GM21390 (cell line): ENCODE measurements at regions not wholly inside any gene's neighbourhood (a gene's known extent, or its start where the extent isn't known, plus 50 kb on each side); places are given as distances from the start of the nearest gene placed in this dataset.
"Not testable (repeated sequence)": the region's sequence is repeated elsewhere in the genome, so short reads cannot be mapped to it uniquely, and the experiment has no call there.

Experiments used
- ATAC-seq: cut with Tn5 transposase; IDR thresholded peaks from one replicate; pipeline ENCODE4 v1.9.1; 2021; ENCODE audit not compliant: unreplicated experiment

DNA sequence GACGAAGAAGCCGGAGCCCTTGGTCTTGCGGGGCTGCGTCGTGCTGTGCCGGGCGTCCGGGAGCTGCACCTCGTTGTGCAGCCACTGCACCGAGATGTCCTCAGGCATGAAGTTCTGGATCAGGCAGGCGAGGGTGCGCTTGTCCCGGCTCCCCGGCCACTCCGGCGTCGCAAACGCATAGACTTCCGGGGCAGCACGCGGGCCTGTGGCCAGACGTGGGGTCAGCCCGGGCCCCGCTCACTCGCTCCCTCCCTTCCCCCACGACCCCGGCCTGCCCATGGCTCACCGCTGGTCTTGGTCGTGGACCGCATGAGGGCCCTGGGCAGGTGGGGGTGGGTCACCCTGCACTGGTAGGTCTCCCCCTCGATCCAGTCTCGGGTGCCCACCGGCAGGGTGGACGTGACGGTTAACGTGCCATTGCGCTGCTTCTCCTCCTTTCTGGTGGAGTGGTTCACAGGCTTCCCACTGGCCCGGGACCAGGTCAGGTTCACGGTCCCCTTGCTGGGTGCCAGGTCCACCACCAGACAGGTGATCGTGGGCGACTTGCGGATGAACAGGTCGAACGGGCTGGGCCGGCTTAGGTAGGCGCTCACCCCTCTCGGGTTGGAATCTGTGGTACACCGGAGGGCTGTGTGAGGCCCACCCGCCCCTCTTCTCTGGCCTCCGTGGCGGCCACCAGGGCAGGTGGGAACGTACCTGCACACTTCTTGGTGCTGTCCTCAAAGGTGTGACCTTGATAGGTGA is 74.0 kb downstream of the TMEM121 start:
- ATAC-seq = not testable (repeated sequence)

GRCh38 chr14:105600939-105601359 is 74.6 kb downstream of the TMEM121 start:
- ATAC-seq = no peak

DNA sequence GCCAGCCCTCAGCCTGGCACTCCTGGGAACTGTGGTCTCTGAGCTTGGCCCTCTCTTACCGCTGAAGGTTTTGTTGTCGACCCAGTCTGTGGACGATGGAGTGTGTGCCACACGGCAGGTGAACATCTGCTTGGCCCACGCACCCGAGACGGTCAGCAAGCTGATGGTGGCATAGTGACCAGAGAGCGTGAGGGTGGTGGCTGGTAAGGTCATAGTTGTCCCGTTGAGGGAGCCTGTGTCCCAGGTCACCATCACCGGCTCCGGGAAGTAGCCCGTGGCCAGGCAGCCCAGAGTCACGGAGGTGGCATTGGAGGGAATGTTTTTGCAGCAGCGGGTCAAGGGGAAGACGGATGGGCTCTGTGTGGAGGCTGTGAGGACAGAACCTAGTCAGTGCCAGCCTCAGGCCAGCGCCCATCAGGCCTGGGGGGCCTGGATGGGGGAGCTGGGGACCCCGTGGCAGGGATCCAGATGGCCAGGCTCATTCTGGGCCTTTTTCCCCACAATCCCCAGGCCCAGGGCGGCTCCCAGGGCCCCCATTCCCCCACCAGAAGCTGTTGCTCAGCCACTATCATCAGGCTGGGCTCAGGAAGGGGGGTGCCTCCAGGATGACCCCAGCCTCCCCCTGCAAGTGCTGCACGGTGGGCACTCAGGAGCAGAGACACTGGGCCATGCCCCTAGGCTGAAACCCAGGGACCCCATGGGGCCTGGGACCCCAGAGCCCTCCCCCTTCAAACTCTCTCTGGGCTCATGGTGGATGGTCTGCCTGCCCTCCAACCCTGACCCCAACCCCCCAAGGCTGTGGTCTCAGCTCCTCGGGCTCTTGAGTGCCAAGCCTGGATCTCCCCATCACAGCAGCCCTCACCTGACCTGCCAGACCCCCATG is 75.2 kb downstream of the TMEM121 start:
- ATAC-seq = no peak

DNA sequence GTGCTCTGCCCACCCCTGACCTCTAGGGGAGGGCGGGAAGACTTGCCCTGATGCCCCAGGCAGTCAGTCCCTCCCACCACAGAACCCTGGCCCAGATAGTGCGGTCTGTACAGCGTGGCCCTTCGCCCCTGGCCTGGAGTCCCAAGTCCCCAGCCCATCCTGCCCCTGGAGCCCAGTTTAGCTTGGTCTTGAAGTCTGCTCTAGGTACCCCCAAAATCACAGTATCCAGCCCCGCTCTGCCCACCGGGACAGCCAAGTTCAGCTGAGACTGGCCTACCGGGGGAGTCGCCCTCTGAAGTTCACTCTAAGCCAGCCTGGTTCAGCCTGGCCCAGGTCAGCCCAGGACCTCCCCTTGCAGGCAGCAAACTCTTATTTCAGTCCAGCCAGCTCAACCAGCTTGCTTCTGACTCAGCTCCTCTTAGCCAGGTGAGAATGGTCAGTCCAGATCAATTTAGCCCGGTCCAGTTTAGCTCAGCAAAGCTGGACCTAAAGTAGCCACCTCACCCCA is 75.9 kb downstream of the TMEM121 start:
- no peak for ATAC-seq

GRCh38 chr14:105602799-105603793 is 76.7 kb downstream of the TMEM121 start:
- ATAC-seq = no peak

DNA sequence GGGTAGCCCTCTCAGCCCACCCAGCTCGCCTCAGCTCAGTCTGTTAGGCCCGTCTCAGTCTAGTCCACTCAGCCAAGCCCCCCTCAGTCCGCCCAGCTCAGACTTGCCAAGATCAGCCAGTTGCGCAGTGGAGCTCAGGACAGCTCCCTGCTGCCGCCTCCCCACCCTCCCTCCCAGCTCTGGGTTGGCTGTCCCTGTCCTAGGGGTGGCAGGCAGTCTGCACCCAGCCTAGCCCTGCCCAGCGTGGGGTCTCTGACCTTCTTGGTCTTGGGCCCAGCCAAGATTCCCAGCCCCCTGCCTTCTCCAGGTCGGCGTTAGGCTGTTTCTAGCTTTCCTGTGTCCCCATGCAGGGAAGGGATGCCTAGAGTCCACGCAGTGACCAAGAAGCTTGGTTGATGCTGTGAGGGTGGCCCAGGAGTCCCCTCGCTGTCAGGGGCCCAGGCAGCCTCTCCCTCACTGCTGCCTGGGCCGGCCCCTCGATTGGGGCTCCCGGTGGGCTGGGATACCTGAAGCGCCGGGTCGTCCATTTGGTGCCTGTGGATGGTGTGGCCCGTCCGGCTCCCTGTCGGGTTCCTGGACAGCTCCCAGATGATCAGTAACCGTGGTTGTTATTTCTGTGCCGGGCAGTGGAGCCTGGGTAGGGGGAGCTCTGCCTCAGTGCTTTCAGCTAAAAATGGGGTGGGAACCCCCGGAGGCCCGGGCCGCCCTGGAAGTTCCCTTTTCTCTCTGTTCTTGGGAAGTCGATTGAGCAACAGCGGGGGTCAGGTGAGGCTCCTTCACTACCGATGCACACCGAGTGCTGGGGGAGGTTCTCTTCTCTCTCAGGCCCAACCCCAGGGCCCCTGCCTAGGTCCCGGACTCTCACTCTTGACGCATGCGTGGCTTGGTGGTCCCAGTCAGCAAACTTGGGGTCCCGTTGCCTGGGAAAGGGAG is 78.4 kb downstream of the TMEM121 start:
- ATAC-seq = not testable (repeated sequence)

- ATAC-seq = no peak
Observed at GRCh38 chr14:105605464-105606304, 79.3 kb downstream of the TMEM121 start.

- ATAC-seq = not testable (repeated sequence)
Observed at GRCh38 chr14:105606305-105606975, 80.1 kb downstream of the TMEM121 start.

DNA sequence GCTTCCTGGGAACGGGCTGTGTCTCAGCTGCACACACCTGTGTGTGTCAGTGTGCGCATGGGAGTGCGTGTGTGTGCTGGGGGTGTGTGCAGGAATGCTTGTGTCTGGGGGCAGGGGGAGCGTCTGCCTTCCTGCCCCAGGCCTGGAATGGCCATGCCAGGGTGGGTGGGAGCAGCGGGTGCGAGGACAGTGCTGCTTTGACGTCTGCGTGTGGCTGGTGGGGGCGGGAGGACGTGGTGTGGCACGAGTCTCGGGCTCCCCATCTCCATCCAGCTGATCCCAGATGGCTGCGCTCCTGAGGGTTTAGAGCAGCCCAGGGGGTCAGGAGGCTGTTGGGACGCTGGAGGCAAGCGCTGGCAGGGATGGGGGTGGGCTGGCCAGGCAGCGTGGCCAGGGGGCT is 80.6 kb downstream of the TMEM121 start:
- not testable (repeated sequence) for ATAC-seq

DNA sequence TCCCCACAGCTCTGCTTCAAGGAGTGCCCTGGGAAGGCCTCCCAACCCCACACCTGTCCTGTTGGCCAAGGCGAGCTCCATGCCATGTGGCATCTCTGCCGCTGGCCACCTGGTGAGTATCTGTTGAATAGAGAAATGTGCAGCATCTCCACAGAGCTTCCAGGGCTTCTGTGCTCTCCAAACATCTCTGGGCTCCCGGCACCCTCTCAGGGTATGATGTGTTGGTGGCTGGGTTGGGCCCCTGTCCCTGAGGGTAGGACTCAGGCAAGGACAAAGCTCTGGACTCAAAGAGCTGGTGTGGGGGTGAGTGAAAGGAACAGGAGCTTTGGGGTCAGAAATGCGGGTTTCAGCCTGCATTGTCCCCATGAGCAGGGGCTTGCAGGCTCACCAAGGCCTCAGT is 88.6 kb downstream of the TMEM121 start:
- not testable (repeated sequence) for ATAC-seq

- not testable (repeated sequence) for ATAC-seq
Observed at GRCh38 chr14:105615986-105616801, 89.8 kb downstream of the TMEM121 start.

DNA sequence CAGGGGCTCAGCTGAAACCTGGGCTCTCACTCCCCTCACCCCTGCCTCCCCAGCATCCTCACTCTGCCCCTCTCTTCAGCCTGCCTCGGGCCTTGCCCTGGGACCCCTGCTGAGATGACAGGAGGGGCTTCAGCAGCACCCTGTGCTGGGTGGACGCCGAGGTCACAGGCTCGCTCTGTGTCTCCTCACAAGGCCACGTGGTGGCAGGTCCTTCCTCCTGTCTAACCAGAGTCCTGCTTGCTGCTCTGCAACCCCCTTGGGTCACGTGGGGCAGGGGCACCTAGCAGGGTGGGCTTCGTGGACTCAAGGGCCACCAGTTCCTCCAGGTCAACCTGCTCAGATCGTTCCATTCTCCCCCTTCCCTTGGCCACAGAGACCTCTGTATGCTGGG is 90.4 kb downstream of the TMEM121 start:
- ATAC-seq = no peak

DNA sequence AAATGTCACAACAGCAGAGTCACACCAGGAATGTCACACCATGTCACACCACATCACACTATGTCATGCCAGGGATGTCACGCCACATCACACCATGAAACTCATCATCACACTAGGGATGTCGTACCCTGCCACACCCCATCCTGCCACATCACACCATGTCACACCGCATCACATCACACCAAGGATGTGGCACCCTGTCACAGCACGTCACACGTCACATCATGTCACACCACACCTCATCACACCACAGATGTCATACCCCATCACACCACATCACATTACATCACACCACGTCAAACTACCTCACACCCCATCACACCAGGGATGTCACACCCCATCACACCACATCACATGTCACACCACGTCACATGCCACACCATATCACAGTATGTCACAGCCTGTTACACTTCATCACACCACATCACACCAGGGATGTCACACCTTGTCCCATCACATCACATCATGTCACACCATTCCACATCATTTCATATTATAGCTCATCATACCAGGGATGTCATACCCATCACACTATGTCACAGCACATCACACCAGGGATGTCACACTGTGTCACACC is 90.9 kb downstream of the TMEM121 start:
- ATAC-seq = no peak

DNA sequence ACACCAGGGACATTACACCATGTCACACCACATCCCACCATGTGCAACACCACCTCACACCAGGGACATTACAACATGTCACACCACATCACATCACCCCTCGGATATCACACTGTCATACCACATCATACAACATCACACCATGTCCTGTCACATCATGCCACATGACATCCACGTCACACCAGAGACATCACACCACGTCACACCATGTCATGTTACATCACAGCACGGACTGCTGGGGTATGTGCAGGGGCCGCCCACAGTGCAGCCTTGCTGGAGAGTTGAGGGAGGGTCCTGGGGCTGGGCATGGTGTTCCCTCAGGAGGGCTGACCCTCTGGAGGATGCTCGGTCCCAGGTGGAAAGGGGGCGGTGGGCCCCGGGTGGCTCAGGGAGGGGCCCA is 91.4 kb downstream of the TMEM121 start:
- not testable (repeated sequence) for ATAC-seq

- not testable (repeated sequence) for ATAC-seq
Observed at GRCh38 chr14:105619324-105619723, 92.9 kb downstream of the TMEM121 start.

- ATAC-seq = not testable (repeated sequence)
Observed at GRCh38 chr14:105620178-105620864, 93.9 kb downstream of the TMEM121 start.
